ENCODE measurements at regions not wholly inside any gene's neighbourhood (a gene's known extent, or its start where the extent isn't known, plus 50 kb on each side); places are given as distances from the start of the nearest gene placed in this dataset.

- no peak for DNase-seq
Observed at GRCh38 chr2:144074450-144074849, 445.5 kb downstream of the ZEB2 start.

- no peak for DNase-seq
Observed at GRCh38 chr2:144071461-144071860, 448.5 kb downstream of the ZEB2 start.

- DNase-seq, result no peak
Observed at GRCh38 chr2:144067506-144067905, 452.4 kb downstream of the ZEB2 start.

- DNase-seq, result no peak
Observed at GRCh38 chr2:144063602-144064001, 456.3 kb downstream of the ZEB2 start.

GRCh38 chr2:144054911-144055310 is 465.0 kb downstream of the ZEB2 start:
- DNase-seq, result no peak

GRCh38 chr2:144052083-144052482 is 467.8 kb downstream of the ZEB2 start:
- no peak for DNase-seq

GRCh38 chr2:144049137-144049536 is 470.8 kb downstream of the ZEB2 start:
- DNase-seq, result no peak

- no peak for DNase-seq
Observed at GRCh38 chr2:144048631-144049060, 471.3 kb downstream of the ZEB2 start.

GRCh38 chr2:144042751-144043150 is 477.2 kb downstream of the ZEB2 start:
- no peak for DNase-seq

GRCh38 chr2:144041612-144042011 is 478.3 kb downstream of the ZEB2 start:
- DNase-seq, result no peak

GRCh38 chr2:144040834-144041233 is 479.1 kb downstream of the ZEB2 start:
- no peak for DNase-seq

GRCh38 chr2:144032566-144032965 is 487.4 kb downstream of the ZEB2 start:
- DNase-seq, result no peak

- no peak for DNase-seq
Observed at GRCh38 chr2:144030791-144031190, 489.1 kb downstream of the ZEB2 start.

GRCh38 chr2:144027593-144027992 is 492.3 kb downstream of the ZEB2 start:
- DNase-seq, result no peak

- DNase-seq, result no peak
Observed at GRCh38 chr2:144026753-144027152, 493.2 kb downstream of the ZEB2 start.

- DNase-seq, result no peak
Observed at GRCh38 chr2:144020047-144020446, 499.9 kb downstream of the ZEB2 start.

- no peak for DNase-seq
Observed at GRCh38 chr2:144015655-144016245, 504.2 kb downstream of the ZEB2 start.

GRCh38 chr2:144015036-144015435 is 504.9 kb downstream of the ZEB2 start:
- DNase-seq, result no peak

GRCh38 chr2:144014103-144014502 is 505.8 kb downstream of the ZEB2 start:
- no peak for DNase-seq

GRCh38 chr2:144012304-144012703 is 507.6 kb downstream of the ZEB2 start:
- no peak for DNase-seq

- DNase-seq, result no peak
Observed at GRCh38 chr2:144011553-144011952, 508.4 kb downstream of the ZEB2 start.

GRCh38 chr2:144011098-144011497 is 508.8 kb downstream of the ZEB2 start:
- DNase-seq, result peak in 1 of 5 experiments; percentile 5

GRCh38 chr2:144010096-144010836 is 509.7 kb downstream of the ZEB2 start:
- no peak for DNase-seq

- DNase-seq, result no peak
Observed at GRCh38 chr2:144006139-144006538, 513.8 kb downstream of the ZEB2 start.

- no peak for DNase-seq
Observed at GRCh38 chr2:144004742-144005141, 515.2 kb downstream of the ZEB2 start.

All from T-helper 2 cell (primary cell).